ENCODE measurements at regions not wholly inside any gene's neighbourhood (a gene's known extent, or its start where the extent isn't known, plus 50 kb on each side); places are given as distances from the start of the nearest gene placed in this dataset.

DNA sequence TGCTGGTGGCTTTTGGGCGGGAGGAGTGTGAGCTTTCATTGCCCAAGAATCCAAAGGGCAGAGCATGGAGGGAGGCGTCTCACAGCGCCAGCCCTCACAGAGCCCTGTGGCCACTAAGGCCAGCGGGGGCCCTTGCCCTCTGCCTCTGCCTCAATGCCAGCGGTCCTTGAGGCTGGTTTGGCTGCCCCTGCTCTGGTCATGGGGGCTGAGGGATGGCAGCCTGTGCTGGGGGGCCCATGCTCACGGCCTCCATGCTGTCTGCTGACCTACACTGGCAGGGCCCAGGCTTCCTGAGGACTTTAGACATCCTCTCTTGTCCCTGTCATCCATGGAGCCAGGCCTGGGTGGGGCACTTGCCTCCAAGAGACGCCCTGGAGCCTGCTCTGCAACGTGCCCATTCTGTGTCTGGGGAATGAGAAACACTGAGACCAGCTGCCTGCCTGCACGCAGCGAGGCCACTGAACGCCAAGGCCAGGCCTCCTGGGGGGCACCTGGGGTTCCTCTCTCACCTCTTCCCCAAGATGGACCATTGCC is 143.4 kb downstream of the KIF26A start:
- no peak overlapping the region for H2AFZ ChIP-seq (ENCODE audit: low read depth, low read length)
- no peaks in the 10 kb centered on the region for H4K20me1 ChIP-seq (ENCODE audit: insufficient read depth)
- H3K79me2 ChIP-seq (replicated peaks; ENCODE audit: insufficient read depth, low read length), result no peaks in the 10 kb centered on the region
- no peak overlapping the region for H3K27ac ChIP-seq (ENCODE audit: low read length)
- H3K9me3 ChIP-seq (ENCODE audit: low read length), result no peaks in the 10 kb centered on the region
- H3K36me3 ChIP-seq (ENCODE audit: insufficient read depth, low read length), result no peaks in the 10 kb centered on the region
- no peak overlapping the region for H3K9ac ChIP-seq (ENCODE audit: low read length)
- H3K4me2 ChIP-seq (ENCODE audit: low read length), result no peak overlapping the region
- no peaks in the 10 kb centered on the region for H3K27me3 ChIP-seq (ENCODE audit: insufficient read depth, low read depth, low read length)
- no peak for TF ChIP-seq CTCF (IDR thresholded peaks at IDR 0.05; ENCODE audit: poor library complexity, severe bottlenecking)
- TF ChIP-seq TAF1 (IDR thresholded peaks at IDR 0.05; ENCODE audit: low read depth), result no peak
- no peak for TF ChIP-seq EP300 (conservative IDR thresholded peaks at IDR 0.05; ENCODE audit: poor library complexity, severe bottlenecking)
- H3F3A ChIP-seq (ENCODE audit: insufficient read depth, low read length, poor library complexity, severe bottlenecking), result no peaks in the 10 kb centered on the region
- no peak overlapping the region for H3K4me3 ChIP-seq (ENCODE audit: low read length)
- no peaks in the 10 kb centered on the region for H3K9me2 ChIP-seq (ENCODE audit: insufficient read depth, low read length)

DNA sequence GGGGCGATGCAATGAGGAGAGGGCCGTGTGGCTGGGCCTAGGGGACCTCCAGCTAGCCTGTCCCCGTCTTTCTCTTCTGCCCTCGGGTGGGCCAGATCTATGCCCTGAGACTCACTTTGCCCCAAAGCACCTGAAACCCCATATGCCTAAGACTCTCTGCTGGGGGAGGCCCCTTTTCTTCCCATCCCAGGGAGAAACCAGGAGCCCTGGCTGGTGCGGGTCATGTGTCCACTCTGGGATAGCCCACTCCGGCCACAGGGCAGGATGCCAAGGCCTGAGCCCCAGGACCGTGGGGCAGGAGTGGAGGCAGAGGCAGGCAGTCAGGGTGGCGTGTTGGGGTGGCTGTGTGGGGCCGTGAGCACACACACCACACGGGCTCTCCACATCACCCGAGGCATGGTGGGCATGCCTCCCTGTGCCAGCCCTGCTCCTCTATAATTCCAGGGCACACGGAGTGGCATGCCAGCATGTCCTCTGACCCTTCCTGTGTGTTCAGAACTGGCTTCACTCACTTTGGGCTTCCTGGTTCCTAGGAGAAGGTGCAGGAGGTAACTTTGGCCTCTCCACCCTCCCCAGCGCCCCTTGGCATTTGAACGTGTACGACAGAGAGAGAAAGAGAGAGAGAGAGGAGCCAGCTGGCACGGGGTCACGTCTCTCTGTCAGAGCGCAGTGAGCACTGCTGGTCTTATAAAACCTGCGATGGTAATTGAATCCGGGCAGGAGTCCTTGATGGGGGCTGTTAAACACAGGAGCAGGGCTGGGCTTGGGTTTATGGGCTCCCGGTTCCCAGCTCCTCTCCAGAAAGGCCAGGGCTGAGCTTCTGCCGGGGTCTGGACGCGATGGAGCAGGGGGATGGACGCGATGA is 144.2 kb downstream of the KIF26A start:
- Histone ChIP-seq H3K27ac (ENCODE audit: low read length) (no peak overlapping the region), H3K79me2 (replicated peaks; ENCODE audit: insufficient read depth, low read length) (no peaks in the 10 kb centered on the region), H3K27me3 (ENCODE audit: insufficient read depth, low read depth, low read length) (no peaks in the 10 kb centered on the region), H3K4me3 (ENCODE audit: low read length) (no peak overlapping the region), H3K9ac (ENCODE audit: low read length) (no peak overlapping the region), H2AFZ (ENCODE audit: low read depth, low read length) (no peak overlapping the region), H3K9me3 (ENCODE audit: low read length) (no peaks in the 10 kb centered on the region), H3K36me3 (ENCODE audit: insufficient read depth, low read length) (no peaks in the 10 kb centered on the region), H3F3A (ENCODE audit: insufficient read depth, low read length, poor library complexity, severe bottlenecking) (no peaks in the 10 kb centered on the region), H3K4me2 (ENCODE audit: low read length) (no peak overlapping the region), H4K20me1 (ENCODE audit: insufficient read depth) (no peaks in the 10 kb centered on the region), H3K9me2 (ENCODE audit: insufficient read depth, low read length) (no peaks in the 10 kb centered on the region)
- TF ChIP-seq EZH2 (IDR thresholded peaks at IDR 0.05; ENCODE audit: borderline replicate concordance, insufficient read depth, low read length, poor library complexity, severe bottlenecking) (no peak), EP300 (conservative IDR thresholded peaks at IDR 0.05; ENCODE audit: poor library complexity, severe bottlenecking) (no peak), TAF1 (IDR thresholded peaks at IDR 0.05; ENCODE audit: low read depth) (no peak), MXI1 (conservative IDR thresholded peaks at IDR 0.05; ENCODE audit: poor library complexity, severe bottlenecking) (no peak), RAD21 (conservative IDR thresholded peaks at IDR 0.05) (no peak), CTCF (IDR thresholded peaks at IDR 0.05; ENCODE audit: poor library complexity, severe bottlenecking) (no peak), SMC3 (conservative IDR thresholded peaks at IDR 0.05; ENCODE audit: poor library complexity) (no peak)
